ENCODE measurements at regions not wholly inside any gene's neighbourhood (a gene's known extent, or its start where the extent isn't known, plus 50 kb on each side); places are given as distances from the start of the nearest gene placed in this dataset.
"Not testable (repeated sequence)": the region's sequence is repeated elsewhere in the genome, so short reads cannot be mapped to it uniquely, and the experiment has no call there.

DNA sequence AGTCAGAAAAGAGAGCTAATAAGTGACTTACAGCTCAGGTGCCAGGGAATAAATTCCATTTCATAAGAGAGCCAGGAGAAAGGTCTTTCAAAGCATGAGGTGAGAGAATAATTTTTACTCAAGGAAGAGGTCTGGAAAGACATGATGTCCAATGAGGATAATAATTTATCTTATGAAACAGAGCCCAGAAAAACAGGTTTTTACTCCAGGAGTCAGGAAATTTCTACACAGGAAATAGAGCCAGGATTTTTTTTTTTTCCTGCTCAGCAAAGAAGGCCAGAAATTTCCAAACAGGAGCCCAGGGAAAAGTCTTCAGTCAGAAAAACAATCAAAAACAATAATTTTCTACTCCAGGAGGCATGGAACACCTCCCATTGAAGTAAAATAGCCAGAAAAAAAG is 1185.7 kb upstream of the TSPY4 start:
- DNase-seq (ENCODE audit: low read depth in 2 of 2), result no peak

DNA sequence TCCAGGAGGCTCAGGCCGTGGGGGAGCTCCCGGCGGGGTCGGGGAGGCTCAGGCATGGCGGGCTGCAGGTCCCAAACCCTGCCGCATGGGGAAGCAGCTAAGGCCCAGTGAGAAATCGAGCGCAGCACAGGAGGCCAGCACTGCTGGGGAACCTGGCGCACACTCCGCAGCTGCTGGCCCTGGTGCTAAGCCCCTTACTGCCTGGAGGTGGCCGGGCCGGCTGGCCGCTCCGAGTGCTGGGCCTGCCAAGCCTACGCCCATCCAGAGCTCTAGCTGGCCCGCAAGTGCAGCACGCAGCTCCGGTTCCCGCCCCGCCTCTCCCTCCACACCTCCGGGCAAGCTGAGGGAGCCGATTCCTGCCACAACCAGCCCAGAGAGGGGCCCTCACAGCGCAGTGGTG is 1208.7 kb upstream of the TSPY4 start:
- no peak for DNase-seq (ENCODE audit: low read depth in 2 of 2)

DNA sequence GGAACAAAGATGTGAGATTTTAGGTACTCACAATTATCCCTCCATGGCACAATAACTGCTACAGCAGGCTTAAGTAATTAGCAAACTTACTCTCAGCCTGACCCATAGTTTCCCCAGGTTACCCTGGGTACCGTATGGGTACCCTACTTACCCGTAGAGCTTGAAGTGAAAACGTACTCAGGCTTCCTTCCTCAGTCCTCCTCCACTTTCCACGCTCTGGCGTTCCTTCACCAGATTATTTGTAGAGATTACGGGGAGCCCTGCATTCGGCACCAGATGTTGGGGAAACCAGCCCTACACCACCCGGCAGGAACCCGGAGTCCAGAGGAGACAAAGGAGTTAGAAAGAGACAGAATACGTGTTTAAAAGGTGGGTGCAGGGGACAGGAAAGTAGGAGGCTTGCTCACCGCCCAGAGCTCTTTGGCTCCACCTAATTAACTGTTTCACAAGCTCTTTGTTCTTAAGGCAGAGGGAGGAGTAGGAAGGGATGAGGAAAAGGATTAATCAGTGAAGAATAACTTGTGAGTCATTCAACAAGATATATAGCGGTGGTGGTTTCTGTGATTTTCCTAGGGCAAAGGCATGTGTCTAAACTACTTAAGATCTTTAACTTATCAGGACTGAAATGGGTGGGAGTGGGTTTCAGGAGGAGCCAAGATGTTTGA is 1211.2 kb upstream of the TSPY4 start:
- DNase-seq (ENCODE audit: low read depth in 2 of 2), result no peak

DNA sequence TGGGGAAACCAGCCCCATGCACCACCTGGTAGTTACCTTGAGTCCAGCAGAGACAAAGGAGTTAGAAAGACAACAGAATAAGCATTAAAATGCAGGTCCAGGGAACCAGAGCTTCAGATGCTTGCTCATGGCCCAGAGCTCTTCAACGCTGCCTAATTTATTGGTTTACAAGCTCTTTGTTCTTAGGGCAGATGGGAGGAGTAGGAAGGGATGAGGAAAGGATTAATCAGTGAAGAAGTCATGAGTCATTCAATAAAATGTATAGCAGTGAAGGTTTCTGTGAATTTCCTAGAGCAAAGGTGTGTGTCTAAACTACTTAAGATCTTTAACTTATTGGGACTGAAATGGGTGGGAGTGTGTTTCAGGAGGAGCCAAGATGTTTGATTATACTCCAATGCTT is 1210.3 kb upstream of the AMELY start:
- no peak for DNase-seq (ENCODE audit: low read depth in 2 of 2)

DNA sequence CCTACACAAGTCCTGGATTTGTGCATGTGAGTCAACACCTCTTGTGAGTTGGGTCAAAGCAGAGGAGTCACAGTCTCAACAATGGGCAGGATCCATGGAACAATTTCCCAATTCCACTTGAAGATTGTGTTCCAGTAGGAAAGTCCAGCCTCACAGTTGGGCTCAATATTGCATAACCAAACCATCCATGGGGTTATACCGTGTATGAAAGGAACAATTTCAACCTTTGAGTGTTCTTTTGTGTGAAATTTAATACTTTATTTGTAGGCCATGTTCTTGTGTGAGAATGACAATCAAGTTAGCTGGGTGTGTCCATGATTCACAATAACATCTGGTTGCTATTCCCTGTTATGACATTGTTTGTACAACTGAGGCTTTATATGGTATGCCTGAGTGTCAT is 1182.9 kb upstream of the AMELY start:
- DNase-seq (ENCODE audit: low read depth in 2 of 2), result no peak

DNA sequence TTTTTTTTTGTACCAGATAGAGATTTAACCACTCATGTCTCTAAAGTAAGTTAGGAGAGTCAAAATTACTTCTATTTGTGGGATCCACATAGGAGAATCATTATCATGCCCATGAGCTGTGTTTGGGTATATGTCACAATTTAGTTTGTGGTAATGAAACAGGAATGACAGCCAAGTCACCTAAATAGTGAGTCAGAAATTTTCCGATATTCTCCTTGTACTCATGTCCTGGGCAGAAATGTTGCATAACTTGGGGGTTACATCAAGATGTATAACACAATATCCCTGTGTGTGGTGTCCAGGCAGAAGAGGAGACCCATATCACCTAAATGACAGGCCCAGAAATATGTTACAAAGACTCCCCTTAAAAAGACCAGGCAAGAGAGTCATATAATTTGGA is 1181.4 kb upstream of the AMELY start:
- no peak for DNase-seq (ENCODE audit: low read depth in 2 of 2)

DNA sequence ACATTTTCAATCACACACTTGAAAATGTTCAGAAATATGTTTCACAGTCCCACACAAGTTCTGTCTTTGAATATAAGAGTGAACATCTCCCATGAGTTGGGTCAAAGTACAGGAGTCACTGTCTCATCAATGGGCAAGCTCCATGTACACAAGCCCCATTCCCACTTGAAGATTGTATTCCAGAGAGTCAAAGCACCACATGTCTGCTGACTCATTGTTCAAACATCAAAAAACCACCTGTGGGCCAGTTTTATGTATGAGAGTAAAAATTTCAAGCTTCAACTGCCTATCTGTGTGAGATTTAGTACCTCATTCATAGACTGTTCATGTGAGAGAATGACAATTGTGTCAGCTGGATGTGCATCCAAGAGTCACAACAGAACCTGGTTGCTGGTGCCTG is 1174.4 kb upstream of the AMELY start:
- no peak for DNase-seq (ENCODE audit: low read depth in 2 of 2)

DNA sequence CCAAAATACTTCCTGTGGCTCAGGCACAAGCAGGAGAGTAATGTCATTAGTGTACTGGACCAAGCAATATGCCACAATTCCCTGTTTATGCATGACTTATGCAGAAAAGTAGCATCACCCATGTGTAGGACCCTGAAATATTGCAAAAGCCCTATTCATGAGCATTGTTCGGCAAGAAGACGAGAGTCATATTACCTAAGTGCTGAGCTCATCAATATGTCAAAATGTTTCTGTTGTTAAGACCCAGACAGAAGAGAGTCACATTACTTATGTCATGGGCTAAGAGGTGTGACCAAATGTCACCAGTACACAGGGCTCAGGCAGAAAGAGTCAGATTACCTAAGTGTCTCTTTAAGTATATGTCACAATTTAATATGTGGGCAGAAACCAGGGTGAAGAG is 1172.6 kb upstream of the AMELY start:
- DNase-seq (ENCODE audit: low read depth in 2 of 2), result no peak

DNA sequence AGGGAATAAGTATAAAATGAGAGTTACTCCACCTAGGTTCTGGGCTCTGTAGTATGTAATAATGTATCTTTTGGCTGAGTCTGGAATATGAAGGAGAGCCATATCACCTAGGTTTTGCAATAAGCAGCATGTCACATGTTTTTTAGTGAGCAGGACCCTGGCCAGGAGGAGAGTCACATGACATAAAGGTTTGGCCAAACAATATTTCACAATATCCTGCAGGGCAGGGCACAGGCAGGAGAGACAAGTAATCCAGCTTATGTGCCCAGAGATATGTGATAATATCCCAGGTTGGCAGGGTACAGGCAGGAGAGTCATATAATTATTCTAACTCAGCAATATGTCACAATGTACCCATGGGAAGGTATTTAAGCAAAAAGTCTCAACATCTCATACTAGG is 1169.6 kb upstream of the AMELY start:
- DNase-seq (ENCODE audit: low read depth in 2 of 2), result no peak

DNA sequence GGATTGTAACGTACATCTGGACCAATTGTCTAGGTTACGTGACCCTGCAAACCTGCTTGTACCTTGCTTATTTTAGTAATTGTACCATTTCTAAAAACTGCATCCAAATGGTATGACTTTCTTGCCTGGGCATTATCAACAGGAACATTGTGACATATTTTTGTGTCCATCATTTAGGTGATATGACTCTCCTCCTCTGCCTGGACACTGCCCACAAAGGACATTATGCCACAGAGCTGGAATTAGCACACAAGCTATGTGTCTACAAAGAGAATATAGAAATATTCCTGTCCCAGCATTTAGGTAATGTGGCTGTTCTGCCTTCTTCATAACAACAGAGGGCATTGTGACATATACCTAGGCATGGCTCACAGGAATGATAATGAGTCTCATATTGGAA is 1153.7 kb upstream of the AMELY start:
- no peak for DNase-seq (ENCODE audit: low read depth in 2 of 2)

DNA sequence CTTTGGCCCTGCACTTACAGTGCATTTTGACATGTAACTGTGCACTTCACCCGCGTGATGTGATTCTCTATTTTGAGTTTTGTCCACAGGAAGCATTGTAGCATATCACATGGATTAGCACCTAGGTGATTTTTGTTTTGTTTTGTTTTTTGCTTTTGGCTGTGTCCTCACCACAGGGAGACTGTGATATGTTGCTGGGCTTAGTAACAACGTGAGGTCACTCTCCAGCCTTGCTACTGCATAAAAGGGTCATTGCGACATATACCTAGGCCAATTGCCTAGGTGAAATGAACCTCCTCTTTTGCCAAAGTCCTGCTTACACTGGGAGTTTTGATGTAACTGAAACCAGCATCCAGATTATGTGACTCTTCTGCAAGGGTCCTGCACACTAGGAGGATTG is 1152.9 kb upstream of the AMELY start:
- no peak for DNase-seq (ENCODE audit: low read depth in 2 of 2)

DNA sequence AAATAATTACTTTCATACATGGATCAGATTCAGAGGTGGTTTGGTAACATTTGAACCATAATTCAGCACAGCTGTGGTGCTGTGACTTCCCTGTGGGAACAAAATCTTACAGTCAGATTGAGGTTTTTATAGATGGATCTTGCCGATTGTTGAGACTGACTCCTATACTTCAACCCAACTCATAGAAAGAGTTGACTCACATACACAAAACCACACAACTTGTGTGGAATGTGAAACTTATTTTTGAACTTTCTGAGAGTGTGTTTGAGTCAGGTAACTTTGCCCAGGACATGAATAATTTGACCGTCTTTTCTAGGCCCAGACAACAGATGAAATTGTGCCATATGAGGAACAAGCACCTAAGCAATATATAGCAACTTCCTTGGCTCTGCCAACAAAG is 1152.4 kb upstream of the AMELY start:
- no peak for DNase-seq (ENCODE audit: low read depth in 2 of 2)

DNA sequence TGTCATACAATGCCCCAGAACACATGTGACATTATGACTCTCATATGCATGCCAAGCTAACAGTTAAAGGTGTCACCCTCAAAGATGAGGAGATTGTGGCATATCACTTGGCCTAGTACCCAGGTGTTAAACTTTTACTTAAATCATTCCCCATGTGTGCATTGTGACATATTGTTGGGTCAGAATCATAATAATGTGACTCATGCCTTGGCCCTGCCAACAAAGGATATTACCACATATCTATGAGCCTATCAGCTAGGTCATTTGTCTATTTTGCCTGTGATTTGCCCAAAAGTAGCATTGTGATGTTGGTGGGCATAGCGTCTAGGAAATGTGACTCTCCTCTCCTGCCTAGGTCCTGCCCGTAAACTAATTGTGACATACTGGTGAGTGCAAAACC is 1147.1 kb upstream of the AMELY start:
- DNase-seq (ENCODE audit: low read depth in 2 of 2), result no peak

DNA sequence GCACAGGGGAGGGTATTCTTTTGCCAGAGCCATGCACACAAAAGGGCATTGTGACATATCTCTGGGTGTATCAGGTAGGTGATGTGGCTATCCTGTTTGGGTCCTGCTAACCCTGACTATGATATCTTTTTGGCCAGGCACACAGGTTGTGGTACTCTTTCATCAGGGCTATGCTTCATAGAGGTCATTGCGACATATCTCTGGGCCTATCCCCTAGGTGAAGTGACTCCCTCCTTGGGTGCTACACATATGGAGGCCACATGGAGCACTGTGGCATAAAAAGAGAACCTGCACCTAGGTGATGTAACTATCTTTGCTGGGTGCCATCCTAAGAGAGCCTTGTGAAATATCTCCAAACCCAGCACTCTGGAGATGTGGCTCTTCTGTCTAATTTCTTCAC is 1139.8 kb upstream of the AMELY start:
- DNase-seq (ENCODE audit: low read depth in 2 of 2), result no peak

DNA sequence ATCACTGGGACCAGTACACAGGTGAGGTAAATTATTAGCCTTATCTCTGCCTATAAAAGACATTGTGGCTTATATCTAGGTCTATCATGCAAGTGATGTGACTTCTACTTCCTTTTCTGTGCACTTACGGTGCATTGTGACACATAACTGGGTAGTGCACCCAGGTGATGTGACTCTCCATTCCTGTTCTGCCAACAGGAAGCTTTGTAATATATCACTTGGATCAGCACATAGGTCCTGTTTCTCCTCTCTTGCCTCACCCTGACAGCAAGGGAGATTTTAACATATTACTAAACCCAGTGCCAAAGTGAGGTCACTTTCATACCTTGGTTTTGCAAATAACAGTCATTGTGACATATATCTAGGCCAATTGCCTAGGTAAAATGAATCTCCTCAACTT is 1129.7 kb upstream of the AMELY start:
- no peak for DNase-seq (ENCODE audit: low read depth in 2 of 2)

DNA sequence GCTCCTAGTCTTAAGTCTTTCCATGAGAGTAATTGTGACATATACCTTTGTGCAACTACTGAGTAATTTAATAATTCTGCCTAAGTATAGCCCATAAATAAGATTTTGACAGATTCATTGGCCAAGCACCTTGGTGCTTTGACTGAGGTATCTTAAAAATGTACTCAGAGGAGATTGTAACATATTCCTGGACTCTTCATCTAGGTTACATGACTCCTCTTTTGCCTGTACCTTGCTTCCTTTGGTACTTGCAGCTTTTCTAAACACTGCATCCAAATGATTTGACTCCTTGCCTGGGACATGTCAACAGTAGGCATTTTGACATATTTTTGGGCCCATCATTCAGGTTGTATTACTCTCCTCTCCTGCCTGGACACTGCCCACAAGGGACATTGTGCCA is 1125.0 kb upstream of the AMELY start:
- no peak for DNase-seq (ENCODE audit: low read depth in 2 of 2)

DNA sequence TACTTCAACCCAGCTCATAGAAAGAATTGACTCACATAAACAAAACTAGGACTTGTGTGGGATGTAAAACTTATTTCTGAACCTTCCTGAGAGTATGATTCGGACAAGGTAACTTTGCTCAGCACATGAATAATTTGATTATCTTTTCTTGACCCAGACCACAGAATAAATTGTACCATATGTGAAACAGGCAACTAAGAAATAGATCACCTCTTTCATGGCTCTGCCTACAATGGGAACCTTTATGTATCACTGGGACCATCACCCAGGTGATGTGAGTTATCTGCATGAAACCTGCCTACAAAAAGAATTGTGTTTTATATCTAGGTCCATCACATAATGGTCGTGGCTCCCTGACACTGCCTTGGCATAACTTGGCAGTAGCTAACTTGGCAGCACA is 1124.1 kb upstream of the AMELY start:
- DNase-seq (ENCODE audit: low read depth in 2 of 2), result no peak

DNA sequence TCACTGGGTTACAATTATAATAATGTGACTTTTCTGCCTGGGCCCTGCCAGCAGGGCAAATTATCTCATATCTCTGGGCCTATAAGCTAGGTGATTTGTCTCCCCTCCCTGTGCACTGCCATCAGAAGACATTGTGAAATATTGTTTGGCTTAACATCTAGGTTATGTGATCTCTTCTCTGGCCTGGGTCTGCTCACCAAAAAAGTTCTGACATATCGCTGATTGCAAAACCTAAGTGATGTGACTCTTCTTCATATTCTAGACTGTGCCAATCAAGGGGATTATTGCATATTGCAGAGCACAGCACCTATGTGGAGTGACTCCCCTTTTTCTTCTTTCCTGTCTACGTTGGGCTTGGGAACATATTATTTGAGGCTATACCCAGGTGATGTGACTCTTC is 1123.1 kb upstream of the AMELY start:
- no peak for DNase-seq (ENCODE audit: low read depth in 2 of 2)

DNA sequence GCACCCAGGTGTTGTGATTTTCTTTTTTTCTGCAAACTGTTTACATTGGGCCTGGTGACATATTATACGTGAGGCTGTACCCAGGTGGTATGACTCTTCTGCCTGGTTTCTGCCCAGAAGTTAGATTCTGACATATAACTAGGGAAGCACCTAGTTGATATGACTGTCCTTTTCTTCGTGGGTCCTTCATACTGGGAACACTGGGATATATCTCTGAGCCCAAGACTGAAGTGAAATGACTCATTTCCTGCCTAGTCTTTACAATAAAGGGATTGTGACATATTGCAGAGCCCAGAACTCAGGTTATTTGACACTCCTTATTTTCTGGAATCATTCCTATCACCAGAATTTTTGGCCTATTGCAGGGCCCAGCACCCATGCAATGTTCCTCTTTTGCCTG is 1121.6 kb upstream of the AMELY start:
- no peak for DNase-seq (ENCODE audit: low read depth in 2 of 2)

DNA sequence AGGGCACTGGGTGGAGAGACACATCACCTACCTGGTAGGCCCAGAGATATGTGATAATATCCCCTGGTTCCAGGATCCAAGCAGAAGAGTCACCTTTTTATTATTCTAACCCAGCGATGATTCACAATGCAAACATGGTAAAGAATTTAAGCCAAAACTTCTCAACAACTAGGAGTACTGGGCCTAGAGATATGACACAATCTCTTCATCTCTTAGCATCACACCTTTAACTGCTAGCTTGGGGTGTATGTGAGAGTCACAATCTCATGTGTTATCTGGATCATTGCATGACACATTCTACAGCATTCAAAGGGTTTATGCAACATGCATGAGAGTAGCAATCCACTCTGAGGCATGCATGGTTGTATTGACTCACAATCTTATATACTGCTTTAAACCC is 1109.0 kb upstream of the AMELY start:
- no peak for DNase-seq (ENCODE audit: low read depth in 2 of 2)

DNA sequence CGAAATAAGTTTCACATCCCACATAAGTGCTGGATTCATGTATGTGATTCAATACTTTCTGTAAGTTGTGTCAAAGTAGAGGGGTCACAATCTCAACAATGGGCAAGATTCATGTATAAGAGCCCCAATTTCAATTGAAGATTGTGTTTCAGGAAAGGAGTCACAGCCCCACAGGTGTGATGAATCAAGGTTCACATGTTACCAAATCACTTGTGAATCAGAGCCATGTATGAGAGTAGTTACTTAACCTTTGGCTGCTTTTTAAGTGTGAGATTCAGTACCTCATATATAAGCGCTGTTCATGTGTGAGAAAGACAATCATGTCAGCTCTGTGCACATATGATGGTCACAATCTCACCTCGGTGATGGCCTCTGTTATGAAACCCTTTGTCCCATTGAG is 1100.0 kb upstream of the AMELY start:
- DNase-seq (ENCODE audit: low read depth in 2 of 2), result no peak

DNA sequence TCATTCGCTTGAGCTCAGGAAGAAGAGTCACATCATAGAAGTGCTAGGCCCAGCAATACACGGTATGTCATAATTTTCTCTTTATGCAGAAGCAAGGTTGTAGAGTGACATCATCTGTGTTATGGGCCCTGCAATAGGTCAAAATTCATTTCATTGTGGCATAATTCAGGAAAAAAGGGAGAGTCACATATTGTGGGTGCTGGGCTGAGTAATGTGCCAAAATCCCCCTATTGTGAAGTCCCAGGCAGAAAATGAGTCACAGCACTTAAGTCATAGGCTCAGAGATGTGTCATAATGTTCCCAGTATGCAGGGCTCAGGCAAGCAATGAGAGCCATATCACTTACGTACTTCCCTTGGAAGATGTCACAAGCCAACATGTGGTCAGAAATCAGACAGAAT is 1092.6 kb upstream of the AMELY start:
- DNase-seq (ENCODE audit: low read depth in 2 of 2), result no peak

DNA sequence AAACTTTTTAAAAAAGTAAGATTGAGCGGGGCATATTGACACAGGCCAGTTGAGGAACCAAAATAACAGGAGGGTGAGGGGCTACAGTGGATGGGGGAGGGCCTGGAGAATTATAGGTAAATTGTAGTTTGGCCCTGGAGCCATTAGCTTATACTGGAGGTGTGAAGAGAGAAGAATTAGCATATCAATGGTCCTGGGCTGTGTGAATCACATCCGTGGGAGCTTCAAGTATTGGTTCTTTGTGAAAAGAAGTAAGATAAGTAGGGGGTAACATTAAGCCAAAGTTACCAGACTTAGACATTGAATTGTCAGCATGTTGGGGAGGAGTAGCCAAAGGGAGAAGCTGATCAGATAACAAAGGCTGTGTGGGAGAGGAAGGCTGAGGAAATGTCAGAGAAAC is 1085.2 kb upstream of the AMELY start:
- no peak for DNase-seq (ENCODE audit: low read depth in 2 of 2)

DNA sequence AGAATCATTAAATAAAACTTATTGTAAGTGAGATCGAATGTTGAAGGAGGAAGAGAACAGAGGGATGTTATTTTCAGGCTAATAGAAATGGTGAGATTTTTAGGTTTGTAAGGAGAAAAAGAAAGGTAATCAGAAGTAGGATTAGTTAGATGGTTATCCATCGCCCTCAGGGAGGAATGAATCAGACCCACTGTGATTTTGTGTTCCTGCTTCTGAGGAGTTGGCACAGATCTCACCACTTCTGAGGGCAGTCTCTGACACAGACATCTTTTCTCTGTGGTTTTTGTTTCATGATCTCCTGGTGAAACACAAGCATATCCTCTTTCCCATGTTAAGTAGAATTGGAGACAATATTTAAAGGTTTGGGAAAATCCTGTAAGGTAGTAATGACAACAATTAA is 1083.2 kb upstream of the AMELY start:
- not testable (repeated sequence) for DNase-seq (ENCODE audit: low read depth in 2 of 2)

Data from dermis microvascular lymphatic vessel endothelial cell (primary cell).